Loucy (cell line): ENCODE measurements at regions not wholly inside any gene's neighbourhood (a gene's known extent, or its start where the extent isn't known, plus 50 kb on each side); places are given as distances from the start of the nearest gene placed in this dataset.

Source experiments
- EZH2phosphoT487 ChIP-seq: fragments of 200-600 bp; IDR thresholded peaks from 2 replicates; pipeline ENCODE4 v1.6.1; 2018; ENCODE audit warnings: antibody characterized with exemption, mild to moderate bottlenecking, moderate library complexity, borderline replicate concordance
- TF ChIP-seq, protein P1 (sequence below): fragments of 200-600 bp; sonication (generic); conservative IDR thresholded peaks from 2 replicates; pipeline ENCODE4 v1.5.1; 2014; ENCODE audit warnings: mild to moderate bottlenecking, antibody characterized with exemption, low read length

DNA sequence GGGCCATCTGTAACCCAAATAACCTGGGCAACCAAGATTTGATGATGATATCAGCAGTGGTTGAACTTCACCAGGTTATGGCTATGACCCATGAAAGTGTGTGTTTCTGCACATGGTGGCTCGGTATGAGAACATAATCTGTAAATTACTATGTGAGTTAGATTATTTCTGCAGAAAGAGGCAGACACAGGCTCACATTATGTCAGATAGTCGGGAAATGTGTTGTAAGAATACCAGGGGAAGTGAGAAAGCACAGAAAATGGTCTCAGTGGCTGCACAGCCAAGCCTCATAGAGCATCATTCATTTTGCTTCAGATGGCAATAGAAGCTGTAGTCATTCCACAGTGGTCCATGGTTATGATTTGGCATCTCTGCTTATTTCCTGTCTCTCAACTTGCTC, 63.0 kb upstream of the RBPJ start:
- TF ChIP-seq, protein P1, sequence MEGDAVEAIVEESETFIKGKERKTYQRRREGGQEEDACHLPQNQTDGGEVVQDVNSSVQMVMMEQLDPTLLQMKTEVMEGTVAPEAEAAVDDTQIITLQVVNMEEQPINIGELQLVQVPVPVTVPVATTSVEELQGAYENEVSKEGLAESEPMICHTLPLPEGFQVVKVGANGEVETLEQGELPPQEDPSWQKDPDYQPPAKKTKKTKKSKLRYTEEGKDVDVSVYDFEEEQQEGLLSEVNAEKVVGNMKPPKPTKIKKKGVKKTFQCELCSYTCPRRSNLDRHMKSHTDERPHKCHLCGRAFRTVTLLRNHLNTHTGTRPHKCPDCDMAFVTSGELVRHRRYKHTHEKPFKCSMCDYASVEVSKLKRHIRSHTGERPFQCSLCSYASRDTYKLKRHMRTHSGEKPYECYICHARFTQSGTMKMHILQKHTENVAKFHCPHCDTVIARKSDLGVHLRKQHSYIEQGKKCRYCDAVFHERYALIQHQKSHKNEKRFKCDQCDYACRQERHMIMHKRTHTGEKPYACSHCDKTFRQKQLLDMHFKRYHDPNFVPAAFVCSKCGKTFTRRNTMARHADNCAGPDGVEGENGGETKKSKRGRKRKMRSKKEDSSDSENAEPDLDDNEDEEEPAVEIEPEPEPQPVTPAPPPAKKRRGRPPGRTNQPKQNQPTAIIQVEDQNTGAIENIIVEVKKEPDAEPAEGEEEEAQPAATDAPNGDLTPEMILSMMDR: no peak
- TF ChIP-seq EZH2phosphoT487: no peak
